IPS-11a (cell line): ENCODE measurements at regions not wholly inside any gene's neighbourhood (a gene's known extent, or its start where the extent isn't known, plus 50 kb on each side); places are given as distances from the start of the nearest gene placed in this dataset.

Source experiments
- H3K4me3 ChIP-seq: one replicate; pipeline ENCODE4 v1.5.1; 2013; ENCODE audit warnings: low read depth, low read length, control low read depth

DNA sequence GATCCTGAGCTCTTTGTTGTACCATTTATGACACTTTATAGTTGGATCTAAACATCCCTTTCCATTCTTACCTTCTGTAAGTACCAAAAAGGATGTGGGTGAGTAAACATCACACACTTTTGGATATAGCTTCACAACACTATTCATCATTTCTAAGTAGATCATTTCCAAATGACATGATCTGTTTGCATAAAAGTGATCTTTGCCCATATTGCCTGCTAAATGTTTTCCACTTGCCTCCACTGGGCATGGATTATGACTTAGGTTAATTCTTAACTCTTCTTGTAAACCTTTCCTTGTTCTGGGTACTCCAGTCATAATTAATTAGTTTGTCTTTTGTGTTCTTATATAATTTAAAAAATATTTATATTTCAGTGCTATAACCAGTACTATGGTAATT is 244.9 kb upstream of the AGA start:
- no peak overlapping the region for H3K4me3 ChIP-seq

DNA sequence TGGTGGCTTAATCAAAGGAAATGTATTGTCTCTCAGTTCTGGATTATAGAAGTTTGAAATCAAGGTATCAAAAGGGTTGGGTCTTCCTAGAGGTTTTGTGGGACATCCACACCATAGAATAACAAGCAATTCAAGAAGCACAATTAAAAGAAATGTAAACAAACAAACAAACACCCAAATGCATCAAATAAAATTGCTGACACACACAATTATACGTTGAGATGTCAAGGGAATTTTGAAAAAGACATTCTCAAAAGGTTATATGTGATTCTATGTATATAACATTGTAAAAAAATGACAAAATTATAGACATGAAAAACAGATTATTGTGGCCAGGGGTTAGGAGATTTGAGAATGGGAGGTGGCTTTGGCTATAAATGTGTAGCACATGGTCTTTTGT is 250.7 kb upstream of the AGA start:
- no peak overlapping the region for H3K4me3 ChIP-seq

DNA sequence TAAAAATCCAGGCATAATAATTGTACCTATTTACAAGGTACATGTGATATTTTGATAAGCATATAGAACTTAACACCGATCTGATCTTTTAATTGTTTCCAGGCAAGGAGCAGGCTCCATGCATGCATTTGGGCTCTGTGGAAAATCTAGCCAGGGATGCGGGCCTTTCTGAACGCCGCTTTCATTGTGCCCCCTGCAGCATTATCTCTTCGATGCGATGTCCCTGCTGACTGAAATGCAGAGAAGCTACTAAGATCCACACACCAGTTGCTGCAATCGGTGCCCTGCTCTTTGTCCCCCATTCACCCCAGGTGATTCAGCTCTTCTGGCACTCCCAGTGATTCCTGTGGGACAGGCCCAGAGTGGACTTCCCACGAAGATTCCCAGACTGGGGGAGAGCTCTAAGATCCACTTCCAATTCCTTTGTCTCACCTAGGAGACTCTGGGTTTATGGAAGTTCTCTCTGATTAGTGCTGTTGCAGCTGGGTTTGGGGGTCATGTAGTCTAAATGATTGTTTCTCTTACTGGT is 254.3 kb upstream of the AGA start:
- H3K4me3 ChIP-seq = no peak overlapping the region

DNA sequence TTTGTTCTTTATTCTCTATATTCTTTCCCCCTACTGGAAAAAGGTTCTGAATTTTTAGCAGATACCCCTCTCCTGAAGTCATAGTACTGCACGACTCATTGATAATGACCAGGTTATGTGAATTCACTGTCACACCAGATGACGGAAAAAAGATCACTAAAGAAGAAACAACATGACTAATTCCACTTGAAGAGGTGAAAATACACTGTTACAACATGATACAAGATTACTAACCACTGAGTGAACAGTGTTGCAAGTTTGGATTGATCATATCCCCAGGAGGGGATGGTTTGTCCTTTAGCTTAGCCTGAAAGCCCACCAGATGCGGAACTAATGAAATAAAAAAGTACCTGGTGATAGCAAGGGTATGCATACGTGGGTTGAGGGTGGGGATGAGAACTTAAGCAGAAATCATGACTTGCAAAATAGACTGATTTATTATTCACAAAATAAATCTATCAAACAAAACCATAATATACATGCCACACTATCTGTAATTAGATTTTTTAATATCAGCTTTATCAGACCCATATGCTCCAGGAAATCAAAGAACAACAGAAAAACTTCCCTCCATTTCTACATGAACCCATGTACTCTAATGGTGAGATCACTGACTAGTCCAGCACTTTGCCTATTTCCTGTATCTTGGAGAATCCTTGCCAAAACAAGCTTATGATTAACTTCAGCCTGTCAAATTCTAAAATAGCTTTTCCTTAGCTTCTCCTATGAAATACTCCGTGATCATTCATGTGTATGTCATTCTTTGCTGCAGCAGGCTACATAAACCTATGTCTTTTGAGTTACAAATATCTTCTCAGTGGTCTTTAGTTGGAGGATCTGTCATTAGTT is 257.4 kb upstream of the AGA start:
- no peak overlapping the region for H3K4me3 ChIP-seq

DNA sequence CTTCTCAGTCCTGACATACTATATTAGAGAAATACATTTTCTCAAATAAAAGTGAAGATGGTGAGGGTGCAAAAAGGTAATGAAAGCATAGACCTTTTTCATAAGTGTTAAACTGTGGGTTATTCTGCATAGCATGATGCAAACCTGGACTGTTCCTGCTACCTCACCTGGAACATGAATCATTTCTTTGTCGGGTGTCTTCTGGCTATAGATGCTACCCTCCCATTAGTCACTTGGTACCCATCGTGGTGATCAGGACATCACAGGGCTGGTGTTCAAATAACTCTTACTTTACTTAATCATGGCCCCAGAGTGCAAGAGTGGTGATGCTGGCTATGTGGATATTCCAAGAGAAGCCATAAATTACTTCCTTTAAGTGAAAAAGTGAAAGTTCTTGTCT is 264.7 kb upstream of the AGA start:
- no peak overlapping the region for H3K4me3 ChIP-seq

DNA sequence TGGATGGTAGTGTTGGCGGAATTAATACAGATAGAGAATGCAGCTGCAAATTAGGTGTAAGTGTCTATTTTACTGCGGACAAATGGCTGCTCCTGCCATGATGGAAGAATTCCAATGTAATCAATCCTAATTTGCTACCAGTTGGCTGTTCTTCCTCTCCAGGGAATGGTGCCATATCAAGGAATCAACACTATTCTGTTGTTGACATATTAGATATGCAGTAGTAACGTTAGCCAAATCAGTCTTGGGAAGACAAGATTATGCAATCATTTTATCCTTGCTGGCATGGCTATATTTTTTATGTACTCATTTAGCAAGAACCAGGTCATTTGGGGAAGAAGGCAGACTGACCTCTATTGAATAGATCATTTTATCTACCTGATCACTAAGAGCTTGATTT is 271.2 kb upstream of the AGA start:
- H3K4me3 ChIP-seq = no peak overlapping the region

DNA sequence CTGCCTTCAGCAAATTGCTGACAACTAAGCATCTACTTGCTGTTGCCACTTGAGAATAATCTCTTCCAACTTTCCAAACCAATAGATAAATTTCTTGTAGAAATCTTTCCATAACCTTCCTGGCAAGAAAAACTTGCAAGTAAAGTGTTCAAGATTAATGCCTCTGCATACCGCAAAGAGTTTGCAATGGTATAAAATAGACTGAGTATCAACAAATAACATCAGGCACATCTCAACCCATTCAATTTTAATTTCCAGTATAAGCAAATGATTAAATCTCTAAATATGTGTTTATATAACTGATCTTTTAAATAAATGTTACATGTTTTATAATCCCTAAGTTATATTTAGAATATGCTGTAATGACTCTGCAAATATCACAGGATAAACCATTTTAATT is 275.2 kb upstream of the AGA start:
- H3K4me3 ChIP-seq = no peak overlapping the region

DNA sequence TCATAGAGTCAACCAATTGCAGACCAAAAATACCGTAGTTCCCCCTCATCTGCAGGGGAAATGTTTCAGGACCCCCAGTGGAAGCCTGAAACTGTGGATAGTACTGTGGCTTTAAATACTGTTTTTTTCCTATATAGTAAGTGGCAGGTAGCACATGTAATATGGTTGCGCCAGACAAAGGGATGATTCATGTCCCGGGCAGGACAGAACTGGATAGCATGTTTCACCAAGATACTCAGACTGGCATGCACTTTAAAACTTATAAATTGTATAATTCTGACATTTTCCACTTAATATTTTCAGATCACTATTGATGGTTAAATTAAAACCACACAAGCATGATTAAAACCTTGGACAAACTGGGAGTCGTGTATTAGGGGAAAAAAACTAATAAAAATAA is 276.3 kb upstream of the AGA start:
- H3K4me3 ChIP-seq = no peak overlapping the region

DNA sequence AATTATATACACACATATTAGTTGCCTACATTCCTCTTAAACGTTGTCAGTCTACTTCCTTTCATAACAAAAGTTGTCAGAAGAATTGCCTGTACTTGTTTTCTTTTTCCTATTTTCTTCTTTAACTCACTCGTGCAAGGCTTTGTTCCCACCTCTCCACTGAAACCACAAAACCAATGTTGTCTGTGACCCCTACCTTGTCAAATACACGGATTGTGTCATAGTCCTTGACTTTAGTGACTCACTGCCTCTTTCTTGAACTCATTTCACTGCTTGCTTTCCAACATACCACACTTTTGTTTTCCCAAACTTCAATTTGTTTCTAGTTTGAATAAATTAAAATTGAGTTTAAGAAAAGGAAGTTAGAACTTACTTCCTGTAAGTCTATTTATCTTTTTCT is 283.9 kb upstream of the AGA start:
- H3K4me3 ChIP-seq = no peak overlapping the region

DNA sequence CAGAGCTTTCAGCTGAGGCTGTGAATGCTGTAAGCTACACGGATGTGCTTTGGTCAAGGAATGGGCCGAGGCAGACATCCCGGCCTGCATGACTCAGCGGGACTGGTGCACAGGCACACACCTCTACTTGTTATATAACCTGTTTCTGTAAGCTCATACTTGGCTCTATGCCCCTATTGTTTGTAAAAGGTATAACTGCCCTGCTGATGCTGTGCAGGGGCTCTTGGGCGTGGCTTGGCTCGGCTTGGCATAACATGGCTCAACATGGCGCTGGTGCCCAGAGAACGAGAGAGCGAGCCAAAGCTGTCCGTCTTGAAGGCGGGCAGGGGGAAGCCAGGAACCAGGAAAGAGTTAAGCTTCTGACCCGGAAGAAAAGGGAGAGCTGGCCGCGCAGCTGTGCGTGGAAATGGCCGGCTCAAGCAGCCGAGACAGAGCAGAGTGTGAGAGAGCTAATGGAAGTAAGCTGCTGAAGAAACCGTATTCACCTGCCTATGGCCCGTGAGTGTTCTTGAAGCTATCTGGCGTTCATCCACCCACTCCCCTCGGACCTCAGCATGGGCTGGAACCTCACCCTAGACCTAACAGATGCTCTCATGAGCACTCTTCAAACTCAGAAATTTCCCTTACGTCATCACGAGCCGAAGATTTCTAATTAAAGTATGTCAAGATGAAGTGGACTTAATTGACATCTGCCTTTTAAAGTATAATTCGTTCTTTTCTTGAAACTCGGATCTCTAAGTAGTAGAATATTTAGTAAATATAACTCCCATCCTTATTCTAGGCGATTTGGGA is 286.3 kb upstream of the AGA start:
- no peak overlapping the region for H3K4me3 ChIP-seq

DNA sequence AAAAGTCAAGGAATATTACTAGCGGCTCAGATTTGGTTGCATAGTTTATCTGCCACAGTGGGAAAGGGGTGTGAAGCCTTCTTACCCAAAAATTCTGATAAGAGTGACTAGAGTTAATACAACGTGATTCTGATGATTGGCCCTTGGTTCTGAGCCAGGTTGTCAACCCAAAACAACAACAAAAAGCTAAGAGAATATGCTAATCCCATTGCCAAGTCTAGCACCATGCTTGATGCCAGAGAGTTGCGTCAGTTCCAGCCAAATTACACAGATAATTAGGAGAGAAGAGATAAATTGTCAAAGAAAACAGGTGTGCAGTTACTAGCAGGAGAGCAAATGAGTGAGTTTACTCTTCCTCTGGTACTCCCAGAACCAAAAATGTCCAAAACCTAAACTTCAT is 287.4 kb upstream of the AGA start:
- no peak overlapping the region for H3K4me3 ChIP-seq

DNA sequence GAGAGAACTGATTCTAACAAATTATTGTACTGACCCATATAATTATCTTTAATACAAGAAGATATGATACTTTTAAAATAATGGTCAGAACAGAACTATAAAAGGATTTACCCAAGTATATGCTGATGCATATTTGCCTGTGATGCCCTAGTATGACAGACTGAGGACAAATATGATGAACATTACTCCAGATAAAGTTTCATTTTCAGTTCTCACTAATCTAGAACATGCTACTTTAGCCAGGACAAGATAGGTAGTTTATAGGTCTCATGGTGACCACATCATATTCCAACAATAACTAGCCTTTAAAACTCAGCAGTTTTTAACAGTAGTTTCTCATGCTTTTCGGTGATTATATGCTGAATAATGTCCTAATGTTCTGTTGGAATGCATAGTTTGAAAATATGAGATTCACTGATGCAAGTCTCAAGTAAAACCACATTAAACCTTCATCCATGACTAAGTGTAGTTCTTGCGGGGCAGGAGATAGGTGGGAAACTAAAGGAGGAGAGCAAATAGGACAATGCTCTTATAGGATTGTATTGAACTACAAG is 295.2 kb upstream of the AGA start:
- H3K4me3 ChIP-seq = no peak overlapping the region

DNA sequence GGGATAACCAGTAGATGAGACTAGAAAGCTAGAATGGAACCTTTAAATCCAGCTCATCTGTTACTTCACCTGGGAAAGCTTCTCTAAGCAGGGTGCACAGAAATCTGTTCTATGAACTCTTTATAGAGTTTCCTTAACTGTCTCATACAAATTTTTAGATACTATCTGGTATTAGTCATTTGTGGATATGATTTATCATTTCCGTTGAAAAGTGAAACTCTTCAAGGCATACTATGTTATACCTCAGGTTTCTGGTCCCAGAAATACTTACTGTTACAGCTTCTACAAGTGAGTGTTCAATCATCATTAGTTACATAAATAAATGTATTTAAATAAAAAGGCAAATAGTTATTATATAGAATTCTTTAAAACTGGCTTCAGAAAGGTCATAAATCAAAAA is 298.3 kb upstream of the AGA start:
- no peak overlapping the region for H3K4me3 ChIP-seq

DNA sequence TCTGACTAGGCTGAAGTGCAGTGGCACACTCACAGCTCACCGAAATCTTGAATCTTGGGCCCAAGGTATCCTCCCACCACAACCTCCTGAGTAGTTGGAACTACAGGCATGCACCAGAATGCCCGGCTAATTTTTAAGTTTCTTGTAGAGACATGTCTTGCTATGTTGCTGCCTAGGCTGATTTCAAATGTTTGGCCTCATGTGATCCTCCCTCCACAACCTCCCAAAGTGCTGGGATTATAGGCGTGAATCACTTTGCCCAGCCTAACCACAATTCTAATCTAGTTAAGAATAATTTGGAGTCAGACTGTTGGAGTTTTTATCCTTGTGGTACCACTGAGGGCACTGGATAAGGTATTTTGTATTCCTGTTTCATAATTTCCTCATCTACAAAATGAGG is 317.5 kb upstream of the AGA start:
- H3K4me3 ChIP-seq = no peak overlapping the region

DNA sequence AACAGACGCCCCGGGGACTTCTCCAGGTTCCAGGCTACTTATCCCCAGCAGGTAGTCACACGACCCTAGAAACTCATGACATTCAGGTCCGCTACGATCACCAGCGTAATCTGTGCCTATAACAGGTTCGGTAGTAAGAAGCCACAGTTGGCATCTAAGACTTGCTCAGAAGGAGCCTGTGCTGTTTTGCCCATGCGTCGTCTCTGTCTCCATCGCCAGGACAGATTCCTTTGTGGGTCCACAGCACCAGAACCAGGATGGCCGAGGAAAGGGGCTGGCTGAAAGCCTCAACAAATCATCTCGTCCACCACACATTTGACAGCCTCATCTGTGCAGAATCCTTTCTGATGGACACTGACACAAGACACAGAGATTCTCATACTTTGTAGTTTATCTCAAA is 319.5 kb upstream of the AGA start:
- H3K4me3 ChIP-seq = no peak overlapping the region

DNA sequence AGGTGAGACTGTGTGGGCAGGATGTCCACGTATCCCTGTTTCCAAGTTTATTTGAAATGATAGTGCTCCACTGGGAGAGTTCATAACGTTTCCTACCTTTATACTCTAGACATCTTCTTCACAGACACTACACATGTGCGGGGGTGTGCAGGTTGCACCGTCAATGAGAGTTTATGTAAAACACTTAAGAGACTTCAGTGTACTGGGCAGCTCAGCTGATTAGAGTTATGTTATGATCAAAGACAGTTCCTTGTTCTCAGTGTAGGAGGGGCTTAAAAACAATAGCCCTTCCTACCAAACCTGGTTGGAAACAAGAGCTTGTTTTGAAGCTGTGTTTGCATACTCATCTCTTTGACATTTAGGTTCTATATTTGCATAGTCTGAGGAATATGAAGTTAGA is 326.9 kb upstream of the AGA start:
- no peak overlapping the region for H3K4me3 ChIP-seq

DNA sequence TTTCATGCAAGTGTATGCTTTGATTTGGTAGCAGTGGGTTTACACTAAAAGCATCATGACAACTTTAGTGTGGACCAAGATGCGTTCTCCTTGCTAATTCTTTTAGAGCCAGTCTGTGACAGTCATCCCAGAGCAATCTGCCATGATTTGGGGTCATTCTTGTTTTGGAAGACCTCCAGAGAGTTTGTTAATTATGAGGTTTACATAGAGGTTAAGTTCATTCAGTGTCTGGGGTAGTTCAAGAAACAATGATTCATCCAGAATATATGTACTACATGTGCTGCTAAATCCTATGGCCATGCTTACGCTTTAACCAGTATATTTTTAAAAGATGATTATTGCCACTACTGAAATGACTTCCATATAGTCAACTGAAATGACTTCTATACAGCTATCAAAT is 328.5 kb upstream of the AGA start:
- H3K4me3 ChIP-seq = no peak overlapping the region

DNA sequence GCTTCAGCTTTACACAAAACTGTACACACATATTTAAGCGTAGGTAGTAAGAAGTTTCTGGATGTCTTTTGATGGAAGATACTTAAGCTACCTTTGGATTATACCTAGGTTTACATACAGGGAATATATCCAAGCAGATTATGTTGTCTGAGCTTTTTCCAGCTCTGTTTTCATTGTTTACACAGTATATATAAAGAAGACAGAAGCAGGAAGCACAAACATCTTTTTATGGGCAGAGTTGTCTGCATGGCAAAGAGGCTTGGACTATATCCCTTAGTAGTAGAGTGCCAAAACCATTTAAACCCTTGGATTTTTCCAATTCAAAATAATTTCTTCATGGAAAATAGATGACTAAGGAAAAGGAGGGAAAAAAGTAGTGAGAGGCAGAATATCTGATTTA is 329.4 kb upstream of the AGA start:
- H3K4me3 ChIP-seq = no peak overlapping the region

DNA sequence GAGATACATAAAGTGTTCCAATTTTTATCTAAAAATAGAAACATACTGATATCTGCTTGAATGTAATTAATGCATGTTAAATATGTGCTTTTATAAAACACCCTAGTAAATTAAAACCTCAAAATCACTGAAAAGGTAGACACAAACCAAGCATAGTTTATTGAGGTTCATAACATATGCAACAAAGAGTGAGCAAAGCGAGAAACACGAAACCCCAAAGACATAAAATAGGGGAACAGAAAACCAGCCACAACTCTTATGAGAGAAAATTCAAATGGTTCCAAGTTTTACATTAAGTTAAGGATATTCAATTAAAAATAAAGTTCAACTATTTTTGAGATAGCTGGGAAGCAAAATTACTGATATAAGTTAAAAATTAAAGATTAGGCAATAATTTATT is 336.4 kb upstream of the AGA start:
- no peak overlapping the region for H3K4me3 ChIP-seq

DNA sequence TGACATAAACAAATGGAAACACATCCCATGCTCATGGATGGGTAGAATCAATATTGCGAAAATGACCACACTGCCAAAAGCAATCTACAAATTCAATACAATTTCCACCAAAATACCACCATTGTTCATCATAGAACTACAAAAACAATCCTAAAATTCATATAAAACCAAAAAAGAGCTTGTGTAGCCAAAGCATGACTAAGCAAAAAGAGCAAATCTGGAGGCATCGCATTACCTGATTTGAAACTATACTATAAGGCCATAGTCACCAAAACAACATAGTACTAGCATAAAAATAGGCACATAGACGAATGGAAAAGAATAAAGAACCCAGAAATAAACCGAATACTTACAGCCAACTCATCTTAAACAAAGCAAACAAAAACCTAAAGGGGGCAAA is 342.8 kb upstream of the AGA start:
- H3K4me3 ChIP-seq = no peak overlapping the region

DNA sequence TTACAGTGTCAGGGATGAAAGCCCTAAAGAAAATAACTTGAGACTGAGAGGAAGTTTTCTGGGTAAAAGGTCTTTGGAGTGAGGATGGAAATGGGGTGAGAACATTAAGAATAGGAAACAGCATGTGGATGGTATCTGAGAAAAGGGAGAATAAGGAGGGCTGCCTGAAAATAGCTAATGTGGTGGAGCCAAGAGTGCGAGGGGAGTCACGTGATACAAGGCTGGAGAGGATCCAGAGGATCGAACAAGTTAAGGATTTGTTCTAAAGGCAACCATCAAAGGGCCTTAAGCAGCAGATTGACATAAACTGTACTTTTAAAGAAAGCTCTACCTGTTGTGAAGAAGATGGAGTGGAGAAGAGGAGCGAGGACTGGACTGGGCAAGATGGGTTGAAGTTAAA is 347.4 kb upstream of the AGA start:
- no peak overlapping the region for H3K4me3 ChIP-seq

DNA sequence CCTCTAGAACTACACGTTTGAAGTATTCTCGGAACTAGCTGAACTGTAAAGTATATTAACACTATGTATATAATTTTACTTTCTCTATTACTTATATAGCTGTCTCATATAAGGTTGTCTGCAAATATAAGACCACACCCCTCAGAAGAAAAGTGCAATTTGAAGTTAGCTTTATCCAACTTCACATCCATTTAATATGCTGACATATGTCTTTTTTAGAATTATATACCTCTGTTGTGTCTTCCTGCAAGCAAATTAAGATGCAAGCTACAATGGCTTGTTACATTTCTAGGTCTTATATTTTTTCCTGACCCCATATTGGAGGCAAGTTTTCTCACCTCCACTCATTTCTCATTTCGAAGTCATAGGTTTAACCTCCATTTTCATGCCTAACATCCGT is 349.0 kb upstream of the AGA start:
- H3K4me3 ChIP-seq = no peak overlapping the region
